Lower lobe of right lung (tissue), 2 donors: ENCODE measurements at regions not wholly inside any gene's neighbourhood (a gene's known extent, or its start where the extent isn't known, plus 50 kb on each side); places are given as distances from the start of the nearest gene placed in this dataset.

Source experiments
- ATAC-seq, 2 donors: fragments of 200-7000 bp; cut with Tn5 transposase; one replicate each; pipeline ENCODE4 v1.9.1; 2020 to 2022; ENCODE audit warnings: mild to moderate bottlenecking in 2 of 2, moderate library complexity in 2 of 2
- DNase-seq: peaks from one replicate; pipeline ENCODE4 v3.0.0-alpha.2; 2020
- H3K27ac ChIP-seq: fragments of 200-600 bp; one replicate; pipeline ENCODE4 v1.8.0; 2022
- H3K27me3 ChIP-seq: fragments of 200-600 bp; one replicate; pipeline ENCODE4 v1.8.0; 2022; ENCODE audit warnings: low read depth
- H3K36me3 ChIP-seq: fragments of 200-600 bp; one replicate; pipeline ENCODE4 v1.8.0; 2022; ENCODE audit warnings: mild to moderate bottlenecking
- H3K4me1 ChIP-seq: fragments of 200-600 bp; one replicate; pipeline ENCODE4 v1.8.0; 2022
- H3K4me3 ChIP-seq: fragments of 200-600 bp; one replicate; pipeline ENCODE4 v1.8.0; 2022; ENCODE audit warnings: mild to moderate bottlenecking
- H3K9me3 ChIP-seq: fragments of 200-600 bp; one replicate; pipeline ENCODE4 v1.8.0; 2022
- CTCF ChIP-seq: fragments of 200-600 bp; IDR thresholded peaks from one replicate; pipeline ENCODE4 v1.8.0; 2022; ENCODE audit warnings: antibody characterized with exemption, mild to moderate bottlenecking
- intact Hi-C: fragments of 100-400 bp; cut with DNase I; formaldehyde crosslinking; loops from one replicate; pipeline ENCODE4 v1.11.0; 2022
- donor health status: DM: no; HTN: yes; CAD: no; lungs with severe emphysema.

GRCh38 chr7:36002900-36003299 is 150.2 kb upstream of the EEPD1 start:
- H3K4me3 ChIP-seq, result no peak overlapping the region
- TF ChIP-seq CTCF, result no peak
- DNase-seq (no peak), ATAC-seq (no peak)
- intact Hi-C loops, result no loop called here
- no peak overlapping the region for H3K27ac ChIP-seq
- H3K36me3 ChIP-seq, result no peaks in the 10 kb centered on the region
- H3K9me3 ChIP-seq, result no peaks in the 10 kb centered on the region
- no peaks in the 10 kb centered on the region for H3K27me3 ChIP-seq
- no peaks in the 10 kb centered on the region for H3K4me1 ChIP-seq

- Histone ChIP-seq H3K36me3 (no peaks in the 10 kb centered on the region), H3K9me3 (no peaks in the 10 kb centered on the region), H3K4me1 (no peaks in the 10 kb centered on the region), H3K27ac (no peak overlapping the region), H3K27me3 (no peaks in the 10 kb centered on the region), H3K4me3 (no peak overlapping the region)
- intact Hi-C loops, result no loop called here
- ATAC-seq (no peak), DNase-seq (no peak)
- TF ChIP-seq CTCF, result no peak
Observed at GRCh38 chr7:36003343-36003742, 149.7 kb upstream of the EEPD1 start.

- ATAC-seq (no peak), DNase-seq (no peak)
- intact Hi-C loops, result no loop called here
Observed at GRCh38 chr7:36005293-36005692, 147.8 kb upstream of the EEPD1 start.

GRCh38 chr7:36005876-36006275 is 147.2 kb upstream of the EEPD1 start:
- DNase-seq (no peak), ATAC-seq (no peak)
- H3K4me3 ChIP-seq, result no peak overlapping the region
- no peaks in the 10 kb centered on the region for H3K27me3 ChIP-seq
- no peaks in the 10 kb centered on the region for H3K36me3 ChIP-seq
- no peaks in the 10 kb centered on the region for H3K9me3 ChIP-seq
- H3K27ac ChIP-seq, result no peak overlapping the region
- intact Hi-C loops, result no loop called here
- no peak for TF ChIP-seq CTCF
- no peaks in the 10 kb centered on the region for H3K4me1 ChIP-seq

More at GRCh38 chr7:36005293-36005692, 147.8 kb upstream of the EEPD1 start:
- H3K27me3 ChIP-seq, result no peaks in the 10 kb centered on the region
- H3K27ac ChIP-seq, result no peak overlapping the region
- H3K4me3 ChIP-seq, result no peak overlapping the region
- H3K36me3 ChIP-seq, result no peaks in the 10 kb centered on the region
- no peak for TF ChIP-seq CTCF
- no peaks in the 10 kb centered on the region for H3K4me1 ChIP-seq
- no peaks in the 10 kb centered on the region for H3K9me3 ChIP-seq

- intact Hi-C loops, result no loop called here
- H3K4me3 ChIP-seq, result no peak overlapping the region
- DNase-seq (no peak), ATAC-seq (no peak)
- H3K36me3 ChIP-seq, result no peaks in the 10 kb centered on the region
- H3K27me3 ChIP-seq, result no peaks in the 10 kb centered on the region
- H3K4me1 ChIP-seq, result no peaks in the 10 kb centered on the region
- no peaks in the 10 kb centered on the region for H3K9me3 ChIP-seq
- no peak overlapping the region for H3K27ac ChIP-seq
- TF ChIP-seq CTCF, result no peak
Observed at GRCh38 chr7:36006636-36007229, 146.3 kb upstream of the EEPD1 start.
